NOMO-1 treated with DMSO at 0.1 percent for 48 hours (cell line): ENCODE measurements at regions not wholly inside any gene's neighbourhood (a gene's known extent, or its start where the extent isn't known, plus 50 kb on each side); places are given as distances from the start of the nearest gene placed in this dataset.
"Not testable (repeated sequence)": the region's sequence is repeated elsewhere in the genome, so short reads cannot be mapped to it uniquely, and the experiment has no call there.

Experiments
- DNase-seq: peaks from one replicate; lab custom pipeline; 2025; ENCODE audit not compliant: unreplicated experiment; lab: John Stamatoyannopoulos, UW

GRCh38 chr7:27410812-27411544, 168.4 kb downstream of the EVX1 start:
- no peak for DNase-seq

DNA sequence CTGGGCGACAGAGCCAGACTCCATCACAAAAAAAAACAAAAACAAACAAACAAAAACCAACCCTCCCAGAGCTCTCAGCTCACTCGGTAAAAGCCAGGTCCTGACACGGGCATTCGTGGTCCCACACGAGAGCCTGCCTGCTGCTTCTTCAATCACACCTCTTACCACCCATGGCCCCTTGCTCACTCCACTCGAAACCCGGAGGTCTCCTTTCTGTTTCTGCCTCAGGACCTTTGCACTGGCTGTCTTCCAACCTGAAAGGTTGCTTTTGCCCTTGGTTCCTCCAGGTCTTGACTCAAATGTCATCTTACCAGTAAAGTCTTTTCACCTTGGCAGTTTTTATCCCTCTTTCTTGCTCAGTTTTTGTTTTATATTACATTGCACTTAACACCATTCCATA, 169.6 kb downstream of the EVX1 start:
- DNase-seq: no peak

DNA sequence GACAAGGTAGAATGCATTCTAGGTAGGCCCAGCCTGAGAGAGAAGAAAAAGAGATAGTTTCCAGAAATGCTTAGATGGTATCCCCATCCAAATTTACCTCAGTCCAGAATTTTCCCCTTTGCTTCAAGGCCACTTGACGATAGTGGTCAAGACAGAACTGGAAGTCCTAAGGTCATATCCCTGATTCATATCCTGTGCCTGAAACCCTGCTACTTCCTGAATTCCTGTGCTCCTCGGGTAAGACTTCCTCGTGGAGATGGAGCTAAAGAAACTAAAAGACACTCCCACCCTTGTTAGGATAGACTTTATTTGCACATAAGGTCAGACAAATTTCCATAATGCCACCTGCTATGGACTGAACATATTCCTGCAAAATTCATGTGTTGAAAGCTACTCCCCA, 175.9 kb downstream of the EVX1 start:
- DNase-seq: no peak

DNA sequence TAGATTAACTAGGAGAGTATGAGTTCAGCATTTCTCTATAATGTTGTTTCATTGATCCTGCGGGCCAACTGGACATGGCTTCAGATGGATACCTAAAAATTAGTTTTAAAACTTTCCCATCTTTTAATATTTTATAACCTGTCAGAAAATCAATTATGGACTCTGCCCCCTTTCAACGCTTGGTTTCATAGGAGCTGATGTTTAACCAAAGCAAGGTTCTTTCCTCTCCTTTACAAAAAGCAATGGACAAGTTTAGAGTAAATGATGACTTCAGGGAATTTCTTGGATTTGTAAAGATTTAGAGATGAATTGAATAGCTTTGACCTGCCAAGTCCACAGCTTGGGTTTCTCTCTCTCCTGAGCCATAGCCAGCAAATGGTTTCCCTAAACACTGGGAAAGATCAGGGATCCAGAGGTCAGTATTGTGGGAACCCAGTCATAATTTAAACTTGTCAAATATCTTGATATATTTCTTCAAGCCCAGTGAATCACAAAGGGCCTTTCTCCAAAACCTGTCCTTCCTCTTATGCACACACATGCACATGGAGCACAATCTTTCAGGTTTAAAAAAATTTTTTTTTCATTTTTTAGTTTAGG, 177.1 kb downstream of the EVX1 start:
- no peak for DNase-seq

DNA sequence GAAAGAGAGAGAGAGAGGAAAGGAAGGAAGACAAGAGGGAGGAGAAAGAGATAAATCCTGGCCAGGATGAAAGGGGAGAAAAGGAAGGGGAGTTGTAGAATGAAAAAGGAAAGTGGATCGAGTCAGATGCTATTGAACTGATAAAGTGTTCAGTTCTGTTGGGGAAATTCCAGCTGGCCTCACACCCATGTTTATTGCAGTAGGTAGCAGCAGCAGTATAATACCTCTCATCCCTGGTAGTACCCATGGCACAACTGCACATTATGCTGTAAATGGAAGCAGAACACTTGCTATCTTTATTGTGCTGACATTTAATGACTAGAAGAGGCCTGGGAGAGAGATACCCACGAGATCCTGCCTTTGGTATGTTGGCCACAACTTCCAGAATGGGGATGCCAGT, 178.1 kb downstream of the EVX1 start:
- DNase-seq: no peak

GRCh38 chr7:27423290-27423689, 180.7 kb downstream of the EVX1 start:
- DNase-seq: no peak

DNA sequence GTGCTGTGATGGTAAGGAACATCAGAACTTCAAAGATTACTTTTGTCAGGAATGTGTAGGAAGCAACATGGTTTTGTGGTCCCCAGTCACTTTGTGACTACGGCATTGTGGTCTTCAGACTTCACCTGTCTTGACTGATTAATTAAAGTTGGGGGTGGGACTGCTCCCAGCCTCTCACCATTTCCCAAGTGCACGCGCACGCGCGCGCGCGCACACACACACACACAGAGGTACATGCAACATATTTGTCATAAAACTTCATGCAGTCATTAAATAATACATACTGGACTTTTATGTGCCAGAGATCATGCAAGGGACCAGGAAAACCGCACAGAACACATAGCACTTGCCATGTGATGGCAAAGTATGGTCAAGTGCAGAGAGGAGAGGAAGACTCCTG, 181.2 kb downstream of the EVX1 start:
- no peak for DNase-seq

- no peak for DNase-seq
Measured at GRCh38 chr7:27424231-27424630, 181.6 kb downstream of the EVX1 start.

- peak; percentile 8 for DNase-seq
Measured at GRCh38 chr7:27424749-27425148, 182.1 kb downstream of the EVX1 start.

GRCh38 chr7:27427416-27427815, 184.8 kb downstream of the EVX1 start:
- DNase-seq: no peak

DNA sequence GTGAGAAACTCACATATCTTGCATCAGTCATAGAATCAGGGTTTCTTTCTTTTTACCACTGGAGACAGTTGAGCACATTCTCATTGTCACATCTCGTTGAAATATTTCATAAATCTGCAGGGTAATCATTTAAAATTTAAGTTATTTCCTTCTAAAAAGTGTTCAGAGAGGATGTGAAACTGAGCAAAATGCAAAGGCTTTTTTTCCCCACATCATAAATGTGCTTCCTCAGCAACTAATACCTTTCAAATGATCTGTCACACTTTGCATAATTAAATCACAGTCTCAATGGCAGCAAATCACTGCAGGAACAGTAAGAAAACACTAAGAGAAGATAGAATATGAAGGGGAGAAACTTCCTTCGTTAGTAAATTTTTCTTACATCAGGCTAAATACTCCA, 187.5 kb downstream of the EVX1 start:
- peak; percentile 56 for DNase-seq

GRCh38 chr7:27431465-27431864, 188.9 kb downstream of the EVX1 start:
- DNase-seq: no peak

DNA sequence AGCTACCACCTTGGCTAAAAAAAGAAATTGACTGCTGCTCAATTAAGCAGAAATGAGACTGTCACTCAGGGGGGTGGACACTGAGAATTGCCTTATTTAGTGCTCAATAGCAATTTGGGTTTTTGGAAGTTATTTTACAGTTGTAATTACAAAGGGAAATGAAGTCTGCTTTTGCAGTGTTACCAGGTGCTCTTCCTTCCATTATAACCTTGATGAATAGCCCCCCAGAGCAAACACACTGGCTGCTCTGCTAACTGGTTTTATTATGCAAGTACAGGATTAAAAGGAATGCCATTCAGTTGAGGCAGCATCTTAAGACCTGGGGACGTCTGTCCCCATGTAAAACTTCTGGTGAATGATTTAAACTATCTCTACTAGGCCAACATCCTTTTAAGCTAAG, 191.0 kb downstream of the EVX1 start:
- no peak for DNase-seq

DNA sequence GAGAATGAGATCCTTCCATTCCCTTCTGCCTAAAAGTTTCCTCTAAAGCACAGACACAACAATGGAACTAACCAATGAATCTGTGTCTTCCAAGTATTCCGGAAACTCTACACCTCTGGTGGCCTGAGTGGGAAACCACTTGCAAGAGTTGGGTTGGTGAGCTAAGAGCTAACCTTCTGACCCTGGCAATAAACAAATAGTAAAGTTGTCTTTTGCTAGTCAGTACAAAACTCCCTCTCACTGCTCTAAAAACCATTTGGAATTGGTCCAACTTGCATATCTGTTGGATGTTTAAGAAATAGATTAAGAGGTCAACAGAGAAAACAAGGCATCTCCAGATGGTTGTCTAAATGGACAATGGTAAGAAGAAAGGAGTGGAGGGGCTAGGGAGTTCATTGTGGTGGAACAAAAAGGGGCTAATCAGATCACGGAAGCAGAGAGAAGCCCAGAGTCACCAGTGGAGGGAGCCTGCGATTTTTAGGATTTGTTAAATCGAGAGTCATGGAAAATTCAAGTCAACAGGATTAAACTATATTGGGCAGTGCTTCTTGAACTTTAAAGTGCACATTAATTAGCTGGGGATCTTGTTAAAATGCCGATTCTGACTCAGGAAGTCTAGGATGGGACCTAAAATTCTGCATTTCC, 192.3 kb downstream of the EVX1 start:
- no peak for DNase-seq

- no peak for DNase-seq
Measured at GRCh38 chr7:27435461-27435860, 192.9 kb downstream of the EVX1 start.

DNA sequence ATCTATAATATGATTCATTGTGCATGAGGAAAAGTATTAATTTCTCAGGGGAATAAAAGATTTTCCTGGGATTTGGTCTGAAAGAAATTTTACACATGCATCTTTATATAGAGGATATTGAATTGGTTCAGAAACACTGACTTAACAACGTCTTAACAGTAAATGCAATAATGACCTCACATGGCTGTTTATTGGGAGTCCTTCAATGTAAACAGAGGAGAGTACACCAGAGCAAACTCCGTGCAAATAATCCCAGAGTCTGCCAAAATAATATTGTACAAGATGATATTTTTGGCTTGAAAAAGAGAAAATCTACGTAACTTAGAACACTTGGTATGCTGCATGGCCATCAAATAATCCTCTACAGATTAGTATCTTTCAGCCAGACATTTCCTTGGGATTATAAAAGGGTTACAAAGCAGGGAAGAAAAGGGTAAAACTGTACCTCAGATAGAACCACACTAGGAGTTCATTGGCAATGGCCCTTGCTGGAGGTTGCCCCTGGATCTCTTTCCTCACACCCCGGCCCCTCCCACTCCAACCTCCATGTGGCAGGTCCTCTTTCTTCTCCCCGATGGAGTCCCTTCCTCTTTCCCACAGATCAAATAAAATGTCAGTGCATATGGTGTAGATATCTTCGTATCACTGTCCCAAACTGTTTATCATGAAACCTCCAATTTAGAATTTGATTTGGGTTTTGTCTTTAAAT, 196.4 kb downstream of the EVX1 start:
- DNase-seq: no peak

DNA sequence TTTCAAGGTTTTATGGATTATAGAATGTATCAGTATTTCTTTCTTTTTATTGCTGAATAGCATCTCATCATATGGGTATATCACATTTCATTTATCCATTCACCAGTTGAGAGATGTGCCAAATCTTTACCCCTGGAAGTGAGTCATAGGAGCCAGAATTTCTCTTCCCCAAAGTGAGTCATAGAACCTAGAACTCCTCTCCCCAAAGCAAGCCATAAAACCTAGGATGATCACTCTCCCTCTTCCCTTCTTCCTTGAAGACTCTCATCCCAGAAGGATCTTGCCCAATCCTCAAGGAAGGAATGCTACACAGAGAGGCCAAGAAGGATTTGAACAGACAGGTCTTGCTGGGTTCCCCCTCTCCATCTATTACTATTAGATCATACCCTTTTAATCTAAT, 199.9 kb downstream of the EVX1 start:
- DNase-seq: no peak

- not testable (repeated sequence) for DNase-seq
Measured at GRCh38 chr7:27449046-27449445, 206.4 kb downstream of the EVX1 start.

- DNase-seq: no peak
Measured at GRCh38 chr7:27453702-27454405, 208.8 kb downstream of the HIBADH start.

GRCh38 chr7:27457120-27457519, 205.6 kb downstream of the HIBADH start:
- DNase-seq: not testable (repeated sequence)
